NAMALWA (cell line): ENCODE measurements at regions not wholly inside any gene's neighbourhood (a gene's known extent, or its start where the extent isn't known, plus 50 kb on each side); places are given as distances from the start of the nearest gene placed in this dataset.
"Not testable (repeated sequence)": the region's sequence is repeated elsewhere in the genome, so short reads cannot be mapped to it uniquely, and the experiment has no call there.

ENCODE experiments used
- DNase-seq: peaks from one replicate; pipeline ENCODE4 v3.0.0-alpha.2; 2015; ENCODE audit warnings: low spot score

GRCh38 chr3:87576752-87577151 lies 300.4 kb upstream of the POU1F1 start:
- DNase-seq, result no peak

- no peak for DNase-seq
Measured at GRCh38 chr3:87575550-87575949, 299.2 kb upstream of the POU1F1 start.

- no peak for DNase-seq
Measured at GRCh38 chr3:87568331-87568730, 291.9 kb upstream of the POU1F1 start.

- no peak for DNase-seq
Measured at GRCh38 chr3:87564438-87564837, 288.1 kb upstream of the POU1F1 start.

GRCh38 chr3:87563712-87564111 lies 287.3 kb upstream of the POU1F1 start:
- no peak for DNase-seq

- DNase-seq, result no peak
Measured at GRCh38 chr3:87558492-87558891, 282.1 kb upstream of the POU1F1 start.

- DNase-seq, result no peak
Measured at GRCh38 chr3:87555290-87555689, 278.9 kb upstream of the POU1F1 start.

- no peak for DNase-seq
Measured at GRCh38 chr3:87553058-87553457, 276.7 kb upstream of the POU1F1 start.

- no peak for DNase-seq
Measured at GRCh38 chr3:87550892-87551291, 274.5 kb upstream of the POU1F1 start.

GRCh38 chr3:87549208-87549607 lies 272.8 kb upstream of the POU1F1 start:
- DNase-seq, result no peak

- no peak for DNase-seq
Measured at GRCh38 chr3:87548271-87548670, 271.9 kb upstream of the POU1F1 start.

GRCh38 chr3:87546216-87546615 lies 269.8 kb upstream of the POU1F1 start:
- DNase-seq, result no peak

GRCh38 chr3:87543408-87543807 lies 267.0 kb upstream of the POU1F1 start:
- not testable (repeated sequence) for DNase-seq

- DNase-seq, result no peak
Measured at GRCh38 chr3:87541723-87542122, 265.3 kb upstream of the POU1F1 start.

GRCh38 chr3:87538722-87539121 lies 262.3 kb upstream of the POU1F1 start:
- DNase-seq, result not testable (repeated sequence)

- DNase-seq, result no peak
Measured at GRCh38 chr3:87509401-87509800, 233.0 kb upstream of the POU1F1 start.

- DNase-seq, result no peak
Measured at GRCh38 chr3:87508921-87509320, 232.5 kb upstream of the POU1F1 start.

GRCh38 chr3:87507753-87508152 lies 231.4 kb upstream of the POU1F1 start:
- no peak for DNase-seq

- DNase-seq, result peak; percentile 59
Measured at GRCh38 chr3:87503900-87504498, 227.6 kb upstream of the POU1F1 start.

GRCh38 chr3:87501076-87501475 lies 224.7 kb upstream of the POU1F1 start:
- no peak for DNase-seq

GRCh38 chr3:87498358-87499080 lies 222.1 kb upstream of the POU1F1 start:
- no peak for DNase-seq

- DNase-seq, result no peak
Measured at GRCh38 chr3:87495938-87496337, 219.6 kb upstream of the POU1F1 start.

- no peak for DNase-seq
Measured at GRCh38 chr3:87494264-87494663, 217.9 kb upstream of the POU1F1 start.

GRCh38 chr3:87491843-87492242 lies 215.5 kb upstream of the POU1F1 start:
- DNase-seq, result no peak
